ENCODE measurements at regions not wholly inside any gene's neighbourhood (a gene's known extent, or its start where the extent isn't known, plus 50 kb on each side); places are given as distances from the start of the nearest gene placed in this dataset.

- Histone ChIP-seq H4K20me1 (ENCODE audit: insufficient read depth, poor library complexity, severe bottlenecking) (no peaks in the 10 kb centered on the region), H3K9me3 (ENCODE audit: low read depth) (no peaks in the 10 kb centered on the region), H3K27ac (no peak overlapping the region), H3K27me3 (no peaks in the 10 kb centered on the region), H3K4me1 (ENCODE audit: insufficient read depth) (no peaks in the 10 kb centered on the region), H3K79me2 (no peaks in the 10 kb centered on the region), H3K9me2 (replicated peaks; ENCODE audit: insufficient read depth) (no peaks in the 10 kb centered on the region), H3K4me3 (no peak overlapping the region), H3K36me3 (replicated peaks; ENCODE audit: insufficient read depth, low read depth) (no peaks in the 10 kb centered on the region), H3K4me2 (no peak overlapping the region), H2AFZ (no peak overlapping the region)
- WGBS (ENCODE audit: low lambda C conversion rate, missing lambda C conversion rate), result 74% methylated on average over 3 of the region's 3 CpGs
- no peak for DNase-seq (ENCODE audit: low spot score)
- no peak for TF ChIP-seq EZH2 (IDR thresholded peaks at IDR 0.05; ENCODE audit: borderline replicate concordance)
- TF ChIP-seq, protein P1, sequence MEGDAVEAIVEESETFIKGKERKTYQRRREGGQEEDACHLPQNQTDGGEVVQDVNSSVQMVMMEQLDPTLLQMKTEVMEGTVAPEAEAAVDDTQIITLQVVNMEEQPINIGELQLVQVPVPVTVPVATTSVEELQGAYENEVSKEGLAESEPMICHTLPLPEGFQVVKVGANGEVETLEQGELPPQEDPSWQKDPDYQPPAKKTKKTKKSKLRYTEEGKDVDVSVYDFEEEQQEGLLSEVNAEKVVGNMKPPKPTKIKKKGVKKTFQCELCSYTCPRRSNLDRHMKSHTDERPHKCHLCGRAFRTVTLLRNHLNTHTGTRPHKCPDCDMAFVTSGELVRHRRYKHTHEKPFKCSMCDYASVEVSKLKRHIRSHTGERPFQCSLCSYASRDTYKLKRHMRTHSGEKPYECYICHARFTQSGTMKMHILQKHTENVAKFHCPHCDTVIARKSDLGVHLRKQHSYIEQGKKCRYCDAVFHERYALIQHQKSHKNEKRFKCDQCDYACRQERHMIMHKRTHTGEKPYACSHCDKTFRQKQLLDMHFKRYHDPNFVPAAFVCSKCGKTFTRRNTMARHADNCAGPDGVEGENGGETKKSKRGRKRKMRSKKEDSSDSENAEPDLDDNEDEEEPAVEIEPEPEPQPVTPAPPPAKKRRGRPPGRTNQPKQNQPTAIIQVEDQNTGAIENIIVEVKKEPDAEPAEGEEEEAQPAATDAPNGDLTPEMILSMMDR (IDR thresholded peaks at IDR 0.05; ENCODE audit: poor library complexity), result no peak
- TF ChIP-seq EZH2phosphoT487 (IDR thresholded peaks at IDR 0.05; ENCODE audit: low read depth, severe bottlenecking, unreplicated experiment), result no peak
Measured at GRCh38 chrX:138871739-138872138, 160.2 kb upstream of the FGF13 start.

DNA sequence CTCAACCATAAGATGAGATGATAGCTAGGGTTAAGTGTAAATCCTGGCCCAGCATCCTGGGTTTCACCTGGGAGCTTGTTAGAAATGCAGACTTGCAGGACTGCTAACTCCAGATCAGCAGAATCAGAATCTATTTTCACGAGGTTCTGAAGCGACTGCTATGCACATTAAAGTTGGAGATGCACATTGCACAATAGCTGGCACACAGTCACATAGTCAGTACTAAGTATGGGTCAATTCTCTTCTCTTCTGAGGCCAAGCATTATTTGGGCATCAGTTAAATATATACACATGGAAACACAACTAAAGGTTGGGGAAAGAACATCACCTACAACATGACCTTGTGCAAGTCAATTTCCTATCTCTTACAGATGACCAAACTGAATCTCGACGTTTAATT lies 155.1 kb upstream of the FGF13 start:
- Histone ChIP-seq H3K4me1 (ENCODE audit: insufficient read depth) (no peaks in the 10 kb centered on the region), H3K9me3 (ENCODE audit: low read depth) (no peaks in the 10 kb centered on the region), H3K27ac (no peak overlapping the region), H3K4me3 (no peak overlapping the region), H3K9me2 (replicated peaks; ENCODE audit: insufficient read depth) (no peaks in the 10 kb centered on the region), H2AFZ (no peak overlapping the region), H3K27me3 (no peaks in the 10 kb centered on the region), H3K4me2 (no peak overlapping the region), H3K36me3 (replicated peaks; ENCODE audit: insufficient read depth, low read depth) (no peaks in the 10 kb centered on the region), H4K20me1 (ENCODE audit: insufficient read depth, poor library complexity, severe bottlenecking) (no peaks in the 10 kb centered on the region), H3K79me2 (no peaks in the 10 kb centered on the region)
- TF ChIP-seq EZH2phosphoT487 (IDR thresholded peaks at IDR 0.05; ENCODE audit: low read depth, severe bottlenecking, unreplicated experiment) (no peak), EZH2 (IDR thresholded peaks at IDR 0.05; ENCODE audit: borderline replicate concordance) (no peak)
- TF ChIP-seq, protein P1 (IDR thresholded peaks at IDR 0.05; ENCODE audit: poor library complexity), result no peak
- no peak for DNase-seq (ENCODE audit: low spot score)
- 76% methylated on average over 4 of the region's 4 CpGs for WGBS (ENCODE audit: low lambda C conversion rate, missing lambda C conversion rate)

GRCh38 chrX:138865093-138865649 lies 153.7 kb upstream of the FGF13 start:
- H3K27ac ChIP-seq, result no peak overlapping the region
- no peaks in the 10 kb centered on the region for H3K4me1 ChIP-seq (ENCODE audit: insufficient read depth)
- no peak overlapping the region for H3K4me2 ChIP-seq
- no peak for DNase-seq (ENCODE audit: low spot score)
- H3K9me2 ChIP-seq (replicated peaks; ENCODE audit: insufficient read depth), result no peaks in the 10 kb centered on the region
- TF ChIP-seq, protein P1 (IDR thresholded peaks at IDR 0.05; ENCODE audit: poor library complexity), result no peak
- no peak for TF ChIP-seq EZH2phosphoT487 (IDR thresholded peaks at IDR 0.05; ENCODE audit: low read depth, severe bottlenecking, unreplicated experiment)
- no peak for TF ChIP-seq EZH2 (IDR thresholded peaks at IDR 0.05; ENCODE audit: borderline replicate concordance)
- H3K27me3 ChIP-seq, result no peaks in the 10 kb centered on the region
- H4K20me1 ChIP-seq (ENCODE audit: insufficient read depth, poor library complexity, severe bottlenecking), result no peaks in the 10 kb centered on the region
- no peak overlapping the region for H3K4me3 ChIP-seq
- H3K79me2 ChIP-seq, result no peaks in the 10 kb centered on the region
- H3K9me3 ChIP-seq (ENCODE audit: low read depth), result no peaks in the 10 kb centered on the region
- H2AFZ ChIP-seq, result no peak overlapping the region
- 78% methylated on average over 6 of the region's 6 CpGs for WGBS (ENCODE audit: low lambda C conversion rate, missing lambda C conversion rate)
- H3K36me3 ChIP-seq (replicated peaks; ENCODE audit: insufficient read depth, low read depth), result no peaks in the 10 kb centered on the region

- Histone ChIP-seq H3K27ac (no peak overlapping the region), H3K4me3 (no peak overlapping the region), H4K20me1 (ENCODE audit: insufficient read depth, poor library complexity, severe bottlenecking) (no peaks in the 10 kb centered on the region), H3K79me2 (no peaks in the 10 kb centered on the region), H3K9me2 (replicated peaks; ENCODE audit: insufficient read depth) (no peaks in the 10 kb centered on the region), H3K4me1 (ENCODE audit: insufficient read depth) (no peaks in the 10 kb centered on the region), H3K36me3 (replicated peaks; ENCODE audit: insufficient read depth, low read depth) (no peaks in the 10 kb centered on the region), H3K4me2 (no peak overlapping the region), H3K27me3 (no peaks in the 10 kb centered on the region), H3K9me3 (ENCODE audit: low read depth) (no peaks in the 10 kb centered on the region), H2AFZ (no peak overlapping the region)
- TF ChIP-seq, protein P1 (IDR thresholded peaks at IDR 0.05; ENCODE audit: poor library complexity), result no peak
- TF ChIP-seq EZH2 (IDR thresholded peaks at IDR 0.05; ENCODE audit: borderline replicate concordance), result no peak
- TF ChIP-seq EZH2phosphoT487 (IDR thresholded peaks at IDR 0.05; ENCODE audit: low read depth, severe bottlenecking, unreplicated experiment), result no peak
- no peak for DNase-seq (ENCODE audit: low spot score)
- 75% methylated on average over 2 of the region's 2 CpGs for WGBS (ENCODE audit: low lambda C conversion rate, missing lambda C conversion rate)
Measured at GRCh38 chrX:138859421-138859820, 147.9 kb upstream of the FGF13 start.
